H9 (cell line): ENCODE measurements at regions not wholly inside any gene's neighbourhood (a gene's known extent, or its start where the extent isn't known, plus 50 kb on each side); places are given as distances from the start of the nearest gene placed in this dataset.

Experiments used
- DNase-seq: peaks from one replicate; pipeline ENCODE4 v3.0.0-alpha.2; 2017
- H2AFZ ChIP-seq: one replicate; pipeline ENCODE4 v1.6.1; 2013; ENCODE audit warnings: mild to moderate bottlenecking, low read length, control low read depth, moderate library complexity
- H2AK5ac ChIP-seq: 2 replicates; pipeline ENCODE4 v1.6.1; 2013; ENCODE audit warnings: low read length, control low read depth, mixed read lengths; ENCODE audit not compliant: insufficient read length
- H2BK120ac ChIP-seq: one replicate; pipeline ENCODE4 v1.6.1; 2013; ENCODE audit warnings: low read depth, mild to moderate bottlenecking, low read length, control low read depth, inconsistent platforms; ENCODE audit not compliant: poor library complexity, severe bottlenecking
- H2BK12ac ChIP-seq: 2 replicates; pipeline ENCODE4 v1.6.1; 2013; ENCODE audit warnings: low read length, control low read depth, mixed read lengths, low read depth; ENCODE audit not compliant: insufficient read length
- H2BK15ac ChIP-seq: 2 replicates; pipeline ENCODE4 v1.6.1; 2013; ENCODE audit warnings: low read depth, low read length, control low read depth
- H2BK20ac ChIP-seq: one replicate; pipeline ENCODE4 v1.6.1; 2013; ENCODE audit warnings: low read depth, mild to moderate bottlenecking, low read length, control low read depth, inconsistent platforms; ENCODE audit not compliant: poor library complexity, severe bottlenecking
- H2BK5ac ChIP-seq: 2 replicates; pipeline ENCODE4 v1.6.1; 2013; ENCODE audit warnings: low read length, control low read depth, mixed read lengths; ENCODE audit not compliant: insufficient read length
- H3K14ac ChIP-seq: 2 replicates; pipeline ENCODE4 v1.6.1; 2013; ENCODE audit warnings: low read length, control low read depth; ENCODE audit not compliant: insufficient read depth
- H3K18ac ChIP-seq: 2 replicates; pipeline ENCODE4 v1.6.1; 2013; ENCODE audit warnings: low read depth, mild to moderate bottlenecking, mixed read lengths, low read length, control low read depth; ENCODE audit not compliant: insufficient read length
- H3K23ac ChIP-seq: 2 replicates; pipeline ENCODE4 v1.6.1; 2013; ENCODE audit warnings: low read length, control low read depth, mixed read lengths, low read depth; ENCODE audit not compliant: insufficient read length
- H3K23me2 ChIP-seq: 2 replicates; pipeline ENCODE4 v1.6.1; 2013; ENCODE audit warnings: low read depth, mild to moderate bottlenecking, mixed read lengths, low read length, control low read depth; ENCODE audit not compliant: insufficient read length, poor library complexity, severe bottlenecking
- H3K27ac ChIP-seq: 2 replicates; pipeline ENCODE4 v1.5.1; 2013; ENCODE audit warnings: low read length, control low read depth, mixed read lengths, low read depth; ENCODE audit not compliant: insufficient read length
- H3K27me3 ChIP-seq: 2 replicates; pipeline ENCODE4 v1.6.1; 2013; ENCODE audit warnings: low read length, control low read depth, inconsistent platforms; ENCODE audit not compliant: insufficient read depth
- H3K4ac ChIP-seq: 2 replicates; pipeline ENCODE4 v1.6.1; 2013; ENCODE audit warnings: low read depth, mild to moderate bottlenecking, control low read depth, inconsistent platforms, low read length, moderate library complexity
- H3K4me1 ChIP-seq: 2 replicates; pipeline ENCODE4 v1.6.1; 2013; ENCODE audit warnings: low read length, control low read depth, inconsistent platforms; ENCODE audit not compliant: insufficient read depth
- H3K4me2 ChIP-seq: 2 replicates; pipeline ENCODE4 v1.6.1; 2013; ENCODE audit warnings: low read length, control low read depth, mixed read lengths; ENCODE audit not compliant: insufficient read length, insufficient read depth
- H3K56ac ChIP-seq: 2 replicates; pipeline ENCODE4 v1.6.1; 2013; ENCODE audit warnings: low read depth, mild to moderate bottlenecking, mixed read lengths, low read length, control low read depth; ENCODE audit not compliant: insufficient read length
- H3K79me1 ChIP-seq: 2 replicates; pipeline ENCODE4 v1.6.1; 2013; ENCODE audit warnings: low read depth, mild to moderate bottlenecking, moderate library complexity, low read length, control low read depth, inconsistent platforms; ENCODE audit not compliant: insufficient read depth, poor library complexity, severe bottlenecking
- H3K79me2 ChIP-seq: 2 replicates; pipeline ENCODE4 v1.6.1; 2013; ENCODE audit warnings: low read length, control low read depth, inconsistent platforms; ENCODE audit not compliant: insufficient read depth
- H3K9ac ChIP-seq: 2 replicates; pipeline ENCODE4 v1.6.1; 2013; ENCODE audit warnings: low read length, control low read depth, mixed read lengths; ENCODE audit not compliant: insufficient read length; ENCODE audit errors: extremely low read depth
- H3K9me3 ChIP-seq: one replicate; pipeline ENCODE4 v1.6.1; 2013; ENCODE audit warnings: low read depth, low read length, inconsistent platforms; ENCODE audit not compliant: control insufficient read depth
- H3T11ph ChIP-seq: one replicate; pipeline ENCODE4 v1.6.1; 2013; ENCODE audit warnings: mild to moderate bottlenecking, low read length, control low read depth, inconsistent platforms
- H4K20me1 ChIP-seq: one replicate; pipeline ENCODE4 v1.6.1; 2013; ENCODE audit not compliant: control insufficient read depth, insufficient read length, insufficient read depth
- H4K5ac ChIP-seq: 2 replicates; pipeline ENCODE4 v1.6.1; 2013; ENCODE audit warnings: low read depth, mild to moderate bottlenecking, mixed read lengths, low read length, control low read depth; ENCODE audit not compliant: insufficient read length
- H4K8ac ChIP-seq: replicated peaks from 2 replicates; pipeline ENCODE4 v1.6.1; 2013; ENCODE audit warnings: low read length, control low read depth, mixed read lengths, low read depth; ENCODE audit not compliant: insufficient read length
- H4K91ac ChIP-seq: 2 replicates; pipeline ENCODE4 v1.6.1; 2013; ENCODE audit warnings: low read depth, mild to moderate bottlenecking, moderate library complexity, mixed read lengths, low read length, control low read depth; ENCODE audit not compliant: insufficient read length
- H3K27ac Mint-ChIP-seq, 3 experiments: 2 replicates in 2 of 3; 3 replicates in 1 of 3; pipeline ENCODE4 v1.8.0; 2020 to 2021; ENCODE audit warnings: mixed read lengths in 3 of 3, mild to moderate bottlenecking in 1 of 3, moderate library complexity in 1 of 3
- H3K27me3 Mint-ChIP-seq: 2 replicates; pipeline ENCODE4 v1.8.0; 2021; ENCODE audit warnings: low read depth, mild to moderate bottlenecking, moderate library complexity, mixed read lengths
- H3K36me3 Mint-ChIP-seq, 3 experiments: 2 replicates in 2 of 3; 3 replicates in 1 of 3; pipeline ENCODE4 v1.8.0; 2020 to 2021; ENCODE audit warnings: low read depth in 3 of 3, mixed read lengths in 3 of 3; ENCODE audit not compliant: insufficient read depth in 1 of 3
- H3K4me1 Mint-ChIP-seq, 2 experiments: 2 replicates each; pipeline ENCODE4 v1.8.0; 2020; ENCODE audit warnings: mixed read lengths in 2 of 2
- H3K4me3 Mint-ChIP-seq, 2 experiments: 2 replicates in 1 of 2; 3 replicates in 1 of 2; pipeline ENCODE4 v1.8.0; 2020 to 2021; ENCODE audit warnings: mild to moderate bottlenecking in 2 of 2, mixed read lengths in 2 of 2, moderate library complexity in 1 of 2
- H3K9me3 Mint-ChIP-seq, 2 experiments: 2 replicates in 1 of 2; 3 replicates in 1 of 2; pipeline ENCODE4 v1.8.0; 2020; ENCODE audit warnings: mild to moderate bottlenecking in 2 of 2, mixed read lengths in 2 of 2, moderate library complexity in 1 of 2
- TF ChIP-seq, protein P1 (sequence below): fragments of 200-600 bp; sonication (generic); conservative IDR thresholded peaks from 3 replicates; pipeline ENCODE4 v1.8.0; 2021; ENCODE audit warnings: antibody characterized with exemption, mild to moderate bottlenecking

DNA sequence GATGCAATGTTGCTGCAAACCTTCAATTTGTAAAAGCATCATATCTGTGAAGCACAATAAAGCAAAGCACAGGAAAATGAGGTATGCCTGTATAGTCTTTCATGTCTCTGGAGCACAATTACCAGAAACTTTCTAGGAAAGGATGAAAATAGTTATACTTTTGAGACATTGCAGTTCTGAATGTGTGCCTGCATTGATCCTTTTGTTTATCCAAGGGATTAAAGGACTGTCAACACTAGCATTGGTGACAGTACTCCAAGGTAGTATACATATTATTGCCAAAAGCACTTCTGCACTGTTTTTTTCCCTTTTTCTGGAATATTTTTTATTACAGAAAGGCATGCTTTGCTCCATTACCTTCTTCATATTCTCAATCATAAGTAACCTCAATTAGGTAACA, 476.0 kb downstream of the GABRG1 start:
- Histone ChIP-seq H4K8ac (no peak overlapping the region), H4K5ac (no peak overlapping the region), H3K23me2 (no peaks in the 10 kb centered on the region), H3K79me1 (no peaks in the 10 kb centered on the region), H2BK15ac (no peak overlapping the region), H2BK5ac (no peak overlapping the region), H3K4ac (no peak overlapping the region), H3K14ac (no peak overlapping the region), H2AK5ac (no peak overlapping the region), H3K9ac (no peak overlapping the region), H3K9me3 (no peaks in the 10 kb centered on the region), H4K20me1 (no peaks in the 10 kb centered on the region), H3K56ac (no peak overlapping the region), H2AFZ (no peak overlapping the region), H3K79me2 (no peaks in the 10 kb centered on the region), H3T11ph (no peak overlapping the region), H3K27me3 (no peaks in the 10 kb centered on the region), H3K27ac (no peak overlapping the region), H3K18ac (no peak overlapping the region), H4K91ac (no peak overlapping the region), H2BK120ac (no peak overlapping the region), H2BK12ac (no peak overlapping the region), H2BK20ac (no peak overlapping the region), H3K4me1 (no peaks in the 10 kb centered on the region), H3K4me2 (no peak overlapping the region), H3K23ac (no peak overlapping the region)
- Mint-ChIP-seq H3K9me3 (peaks cover 3% of the 10 kb centered on the region in 2 experiments; a peak in 1 of 5 replicates), H3K36me3 (no peaks in the 10 kb centered on the region), H3K27me3 (no peaks in the 10 kb centered on the region), H3K4me1 (no peaks in the 10 kb centered on the region), H3K4me3 (no peak overlapping the region), H3K27ac (no peak overlapping the region)
- TF ChIP-seq, protein P1, sequence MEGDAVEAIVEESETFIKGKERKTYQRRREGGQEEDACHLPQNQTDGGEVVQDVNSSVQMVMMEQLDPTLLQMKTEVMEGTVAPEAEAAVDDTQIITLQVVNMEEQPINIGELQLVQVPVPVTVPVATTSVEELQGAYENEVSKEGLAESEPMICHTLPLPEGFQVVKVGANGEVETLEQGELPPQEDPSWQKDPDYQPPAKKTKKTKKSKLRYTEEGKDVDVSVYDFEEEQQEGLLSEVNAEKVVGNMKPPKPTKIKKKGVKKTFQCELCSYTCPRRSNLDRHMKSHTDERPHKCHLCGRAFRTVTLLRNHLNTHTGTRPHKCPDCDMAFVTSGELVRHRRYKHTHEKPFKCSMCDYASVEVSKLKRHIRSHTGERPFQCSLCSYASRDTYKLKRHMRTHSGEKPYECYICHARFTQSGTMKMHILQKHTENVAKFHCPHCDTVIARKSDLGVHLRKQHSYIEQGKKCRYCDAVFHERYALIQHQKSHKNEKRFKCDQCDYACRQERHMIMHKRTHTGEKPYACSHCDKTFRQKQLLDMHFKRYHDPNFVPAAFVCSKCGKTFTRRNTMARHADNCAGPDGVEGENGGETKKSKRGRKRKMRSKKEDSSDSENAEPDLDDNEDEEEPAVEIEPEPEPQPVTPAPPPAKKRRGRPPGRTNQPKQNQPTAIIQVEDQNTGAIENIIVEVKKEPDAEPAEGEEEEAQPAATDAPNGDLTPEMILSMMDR, result no peak
- DNase-seq, result no peak
